Cerebellar cortex (tissue), 1 donor: ENCODE measurements at regions not wholly inside any gene's neighbourhood (a gene's known extent, or its start where the extent isn't known, plus 50 kb on each side); places are given as distances from the start of the nearest gene placed in this dataset.
"Not testable (repeated sequence)": the region's sequence is repeated elsewhere in the genome, so short reads cannot be mapped to it uniquely, and the experiment has no call there.

Source experiments
- DNase-seq: peaks from one replicate; pipeline ENCODE4 v3.0.0-alpha.2; 2015; ENCODE audit warnings: low spot score

DNA sequence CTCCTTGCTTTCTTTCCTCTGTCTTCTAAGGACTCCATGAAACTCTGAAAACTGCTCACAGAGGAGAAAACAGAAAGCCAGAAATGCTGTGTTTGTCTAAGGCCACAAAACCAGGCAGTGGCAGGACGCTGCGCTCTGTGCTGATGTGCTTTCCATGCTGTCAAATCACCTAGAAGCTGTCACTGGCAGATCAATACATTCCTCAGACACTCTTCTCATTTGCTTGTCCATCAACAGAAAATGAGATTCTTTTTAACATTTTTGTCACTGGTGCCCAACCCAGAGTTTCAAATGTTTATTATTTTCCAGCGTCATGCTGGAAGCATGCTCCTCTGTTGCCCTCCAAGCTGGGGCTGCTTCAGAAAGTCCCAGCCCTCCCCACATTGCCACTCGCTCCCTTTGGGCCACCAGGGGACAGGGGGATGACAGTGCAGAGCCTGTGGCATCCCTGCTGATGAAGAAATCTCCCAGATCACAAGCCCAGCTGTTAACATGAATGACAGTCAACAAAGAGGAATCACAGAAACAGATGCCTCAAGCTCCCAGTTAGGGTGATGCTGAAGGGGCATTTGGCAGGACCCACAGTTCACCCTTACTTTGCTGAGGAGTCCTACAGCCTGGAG lies 117.5 kb upstream of the MEIS1 start:
- no peak for DNase-seq

DNA sequence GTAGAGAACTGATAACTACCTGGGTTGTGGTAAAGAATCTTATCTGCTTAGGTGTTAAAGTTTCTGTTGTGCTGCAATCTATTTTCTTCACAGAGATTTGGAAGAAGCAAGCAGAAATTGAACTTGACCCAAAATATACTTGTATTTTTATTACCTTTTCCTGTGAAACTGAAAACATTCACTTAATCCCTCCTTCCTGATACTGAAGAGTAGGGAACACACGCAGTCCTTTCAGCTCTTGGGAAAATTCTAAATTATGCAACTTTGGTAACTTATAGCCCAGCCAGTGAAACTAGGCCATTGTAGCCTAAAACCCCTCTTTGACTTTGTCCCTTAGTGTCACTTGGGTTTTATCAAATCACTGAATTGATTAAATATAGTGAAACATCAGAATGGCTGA lies 128.4 kb upstream of the MEIS1 start:
- DNase-seq, result no peak

DNA sequence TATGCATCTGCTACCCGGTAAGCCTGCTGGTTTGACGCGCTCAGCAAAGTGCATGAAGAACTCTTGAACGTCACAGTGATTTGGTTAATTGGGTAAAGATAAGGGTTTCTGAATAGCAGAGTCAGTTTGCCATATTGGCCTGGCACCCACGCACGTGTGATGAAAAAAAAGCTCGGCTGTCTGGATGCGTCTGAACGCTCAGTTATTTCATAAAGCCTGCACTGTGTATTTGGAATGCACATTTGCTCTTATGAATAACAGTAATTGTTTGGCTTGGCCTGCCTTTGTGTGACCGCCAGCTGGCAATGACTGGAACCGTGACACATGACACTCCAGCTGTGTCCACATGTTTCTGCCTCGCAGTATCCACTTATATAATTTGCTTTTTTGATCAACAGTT lies 129.2 kb upstream of the MEIS1 start:
- DNase-seq, result no peak

DNA sequence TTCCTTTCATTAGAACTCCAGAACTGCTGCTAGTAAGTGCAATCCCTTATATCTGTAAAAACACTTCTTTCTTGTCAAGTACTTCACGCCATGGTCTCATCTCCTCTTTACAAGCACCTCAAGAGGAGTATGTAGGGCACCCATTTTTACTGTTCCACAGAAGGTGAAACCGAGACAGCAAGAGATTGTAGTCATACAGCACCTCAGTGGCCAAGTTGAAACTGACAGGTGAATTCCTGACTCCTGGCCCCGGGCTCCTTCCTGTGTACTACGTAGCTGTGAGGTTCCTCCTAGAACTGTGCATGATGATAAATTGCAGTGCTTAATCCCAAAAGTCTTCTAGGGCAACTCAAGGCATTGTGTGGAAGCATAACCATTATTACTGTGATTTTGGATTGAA lies 131.5 kb upstream of the MEIS1 start:
- no peak for DNase-seq

DNA sequence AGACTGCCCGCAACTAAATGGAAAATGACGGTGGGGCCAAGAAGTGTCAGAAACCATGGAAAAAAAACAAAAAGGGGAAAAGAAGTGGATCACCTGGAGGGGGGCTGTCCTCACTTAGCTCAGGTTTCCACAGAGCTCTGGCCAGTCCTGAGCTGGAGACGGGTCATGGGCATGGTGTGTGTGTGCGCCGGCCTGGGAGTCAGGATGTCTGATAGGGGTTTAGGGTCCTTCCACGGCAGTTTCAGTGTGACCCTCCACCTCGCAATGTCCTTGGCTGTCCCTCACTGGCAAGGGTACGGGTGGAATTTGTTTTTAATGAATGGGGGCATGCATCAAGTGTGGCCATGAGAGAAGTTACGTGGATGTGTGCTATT lies 133.2 kb upstream of the MEIS1 start:
- DNase-seq, result no peak

DNA sequence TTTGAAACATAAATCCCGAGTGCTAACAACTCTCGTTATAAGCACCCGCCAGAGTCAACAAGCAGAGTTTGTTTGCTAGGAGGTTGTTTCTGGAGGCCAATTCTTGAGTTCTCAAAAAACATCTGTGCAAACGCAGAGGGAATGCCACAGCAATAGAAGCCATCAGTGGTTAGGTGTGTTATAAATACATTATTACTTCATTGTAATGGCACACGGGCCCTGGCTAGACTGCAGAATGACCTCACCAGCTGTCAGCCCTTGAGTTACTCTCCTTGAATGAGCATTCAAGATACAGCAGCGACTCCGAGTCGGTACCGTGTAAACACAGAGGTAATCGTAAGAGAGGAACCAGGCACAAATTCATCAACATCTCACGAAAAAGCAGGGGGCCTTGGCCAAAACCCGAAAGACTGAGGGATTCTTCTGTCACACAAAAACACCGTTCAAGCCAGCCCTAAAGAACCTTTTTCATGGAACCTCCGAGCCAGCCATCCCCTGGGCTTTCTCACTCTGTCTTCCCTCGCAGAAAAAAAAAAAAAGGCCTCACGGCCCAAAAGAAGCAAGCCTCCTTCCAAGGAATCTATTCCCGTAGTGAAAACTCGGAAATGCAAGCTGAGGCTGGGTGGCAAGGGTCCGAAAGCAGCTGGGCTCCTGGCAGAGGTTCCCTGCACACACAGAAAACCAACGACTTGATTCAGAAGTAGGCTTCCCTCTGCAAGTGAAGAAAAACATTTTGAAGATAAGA lies 133.7 kb upstream of the MEIS1 start:
- DNase-seq, result no peak

DNA sequence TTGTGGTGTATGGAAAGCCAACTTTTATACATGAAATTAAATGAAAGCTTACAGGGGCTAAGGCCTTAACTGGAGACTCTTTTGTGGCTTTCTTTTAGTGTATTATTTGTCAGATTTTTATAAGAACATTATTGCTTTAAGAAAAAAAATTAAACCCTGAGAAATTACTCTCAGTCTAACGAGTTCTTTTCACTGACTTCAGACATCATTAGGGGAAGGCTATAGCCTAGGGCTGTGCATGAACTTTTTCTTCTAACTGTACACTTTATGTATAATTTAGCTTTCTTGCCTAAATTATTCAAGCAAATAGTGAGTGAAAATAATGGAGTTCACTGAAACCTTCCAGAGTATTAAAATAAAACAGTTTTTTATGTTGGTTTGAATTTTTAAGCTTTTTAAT lies 151.1 kb upstream of the MEIS1 start:
- DNase-seq, result no peak

DNA sequence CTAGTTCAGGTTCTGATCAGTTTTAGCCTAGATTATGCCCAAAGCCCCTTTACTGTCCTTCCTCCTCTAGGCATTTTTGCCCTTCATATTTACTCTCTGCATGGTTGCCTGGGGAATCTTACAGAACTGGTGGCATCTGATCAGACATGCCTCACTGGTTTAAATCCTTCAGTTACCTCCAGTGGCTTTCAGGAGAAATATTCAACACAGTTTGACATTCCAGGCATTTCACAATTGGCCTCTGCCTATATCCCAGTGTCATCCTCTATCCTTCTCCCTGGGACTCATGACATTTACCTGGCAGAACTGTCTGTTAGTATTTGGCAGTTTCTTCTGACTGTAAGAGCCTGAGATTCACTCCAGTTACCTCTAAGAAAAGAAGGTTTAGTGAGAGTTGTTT lies 152.9 kb upstream of the MEIS1 start:
- no peak for DNase-seq

DNA sequence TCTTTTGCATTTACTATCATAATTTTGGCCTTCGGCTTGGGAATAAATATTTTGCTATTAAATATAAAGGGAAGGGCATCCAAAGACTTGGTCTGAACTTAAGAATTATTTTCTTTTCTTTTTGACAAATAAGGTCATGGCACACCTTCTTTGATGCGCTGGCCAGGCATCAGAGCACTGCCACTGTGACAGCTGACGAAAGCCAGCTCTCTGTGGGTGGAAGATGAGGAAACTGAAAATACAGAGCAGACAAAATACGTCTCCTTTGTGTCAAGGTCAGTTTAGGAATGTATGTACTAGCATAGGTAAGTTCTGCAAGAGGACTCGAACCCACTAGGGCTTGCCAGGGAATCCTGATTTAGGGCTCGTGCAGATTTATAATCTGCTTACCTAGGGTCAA lies 155.9 kb upstream of the MEIS1 start:
- no peak for DNase-seq

DNA sequence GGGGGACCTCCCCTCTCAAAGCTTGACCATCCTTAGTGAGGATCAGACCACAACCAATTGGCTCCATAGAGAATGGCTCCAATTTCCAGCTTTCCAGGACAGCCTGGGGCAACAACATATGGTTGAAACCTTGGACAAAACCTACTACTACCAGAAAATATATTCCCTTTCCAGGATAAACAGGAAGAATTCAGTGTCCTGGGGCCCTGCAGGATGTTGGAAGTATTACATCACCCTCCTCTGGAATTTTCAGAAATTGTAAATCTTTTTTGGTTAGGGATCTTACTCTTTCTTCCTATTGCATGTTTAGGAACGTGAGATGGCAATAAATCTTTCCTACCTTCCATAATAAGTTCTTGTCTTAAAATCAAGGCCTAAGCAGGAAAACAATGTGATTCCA lies 158.9 kb upstream of the MEIS1 start:
- no peak for DNase-seq

DNA sequence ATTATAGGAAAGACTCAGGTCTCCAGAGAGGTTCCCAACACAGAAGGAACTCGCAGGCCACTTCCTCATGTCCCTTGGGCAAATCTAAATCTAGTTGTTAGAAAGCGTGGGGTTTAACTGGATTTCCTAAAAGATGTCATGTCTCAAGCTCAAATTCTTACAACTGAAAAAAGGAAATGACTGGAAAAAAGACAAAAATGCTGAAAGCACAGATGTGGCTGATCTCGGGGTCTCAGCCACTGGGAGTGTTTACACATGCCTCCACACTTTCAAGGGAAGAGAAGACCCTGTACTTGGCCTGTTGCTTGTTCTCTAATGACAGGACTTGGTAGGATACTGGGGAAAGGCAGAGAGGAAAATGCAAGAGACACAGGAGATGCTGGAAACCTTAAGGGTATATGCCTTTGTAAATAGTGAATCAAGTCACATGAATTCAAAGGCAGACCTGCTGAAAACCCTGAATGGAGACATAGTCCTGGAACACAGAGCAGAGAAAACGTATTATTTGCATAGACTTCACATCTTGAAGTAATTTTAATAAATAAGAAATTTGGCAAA lies 160.9 kb upstream of the MEIS1 start:
- DNase-seq, result no peak

DNA sequence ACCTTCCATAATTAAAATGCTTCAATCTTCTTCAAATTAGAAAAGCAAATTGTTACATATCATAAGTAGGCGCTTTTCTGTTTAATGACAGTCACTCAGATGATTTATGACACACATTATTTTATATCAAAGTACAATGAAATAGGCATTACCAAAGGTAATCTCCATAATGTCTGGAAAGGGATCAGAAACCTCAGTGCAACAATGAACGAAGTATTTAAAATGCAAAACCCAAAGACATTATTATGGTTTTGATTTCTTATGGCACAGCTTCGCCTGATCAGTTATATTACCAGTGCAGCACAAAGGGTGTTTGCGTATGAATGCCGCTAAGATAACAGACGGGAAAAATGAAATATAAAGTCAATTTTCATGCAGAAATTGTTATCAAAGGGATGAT lies 162.2 kb upstream of the MEIS1 start:
- DNase-seq, result no peak

DNA sequence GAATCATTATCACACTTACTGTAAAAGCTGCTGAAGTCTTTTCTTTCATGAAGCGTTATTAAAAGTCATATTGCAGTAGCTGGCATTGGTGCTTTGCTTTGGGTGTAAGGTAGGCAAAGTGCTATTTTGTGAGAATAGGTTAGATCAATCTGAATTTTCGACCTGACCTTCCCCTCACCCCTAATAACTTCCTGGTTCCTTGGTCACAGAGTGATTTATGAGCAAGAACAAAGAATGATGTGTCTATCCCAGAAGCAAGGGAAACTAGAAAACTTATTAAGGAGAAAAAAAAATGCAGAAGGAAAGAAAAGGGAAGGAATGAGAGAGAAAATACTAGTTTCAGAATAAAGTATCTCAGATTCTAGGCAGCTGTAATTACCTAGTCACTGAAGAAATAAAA lies 163.1 kb upstream of the MEIS1 start:
- no peak for DNase-seq

DNA sequence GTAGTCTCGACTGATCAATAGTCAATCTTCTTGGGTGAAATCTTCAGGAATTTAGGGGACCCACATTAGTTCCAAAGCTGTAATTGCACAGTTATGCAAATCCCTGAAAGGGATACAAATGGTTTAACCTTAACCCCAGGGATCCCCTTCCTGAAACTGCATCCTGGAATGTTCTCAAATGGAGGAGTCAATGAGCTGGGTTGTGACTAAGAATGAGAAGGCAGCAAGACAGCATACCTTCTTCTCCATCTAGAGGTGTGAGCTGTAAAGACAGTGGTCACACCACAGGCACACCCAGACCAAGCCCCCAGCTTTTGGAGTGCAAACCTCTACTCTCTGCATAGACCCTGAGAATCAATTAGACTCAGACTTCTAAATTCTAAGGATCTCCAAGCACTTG lies 164.7 kb upstream of the MEIS1 start:
- no peak for DNase-seq

DNA sequence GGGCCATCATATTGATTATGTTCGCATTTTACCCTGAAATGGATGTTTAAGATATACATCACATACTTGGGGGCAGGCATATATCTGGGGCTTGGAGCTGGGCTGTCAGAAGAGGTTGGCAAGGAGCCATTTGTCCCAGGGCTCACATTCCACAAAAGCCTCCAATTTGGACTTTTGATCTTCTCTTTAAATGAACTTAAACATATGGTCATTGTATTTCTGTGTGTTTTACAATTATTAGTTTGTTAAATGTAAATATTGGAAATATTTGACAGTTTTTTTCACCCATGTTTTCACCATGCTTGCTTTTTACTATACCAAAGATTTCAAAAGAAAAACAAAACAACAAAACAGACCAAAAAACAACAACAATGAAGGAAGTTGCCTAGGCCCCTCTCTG lies 165.8 kb upstream of the MEIS1 start:
- DNase-seq, result no peak

DNA sequence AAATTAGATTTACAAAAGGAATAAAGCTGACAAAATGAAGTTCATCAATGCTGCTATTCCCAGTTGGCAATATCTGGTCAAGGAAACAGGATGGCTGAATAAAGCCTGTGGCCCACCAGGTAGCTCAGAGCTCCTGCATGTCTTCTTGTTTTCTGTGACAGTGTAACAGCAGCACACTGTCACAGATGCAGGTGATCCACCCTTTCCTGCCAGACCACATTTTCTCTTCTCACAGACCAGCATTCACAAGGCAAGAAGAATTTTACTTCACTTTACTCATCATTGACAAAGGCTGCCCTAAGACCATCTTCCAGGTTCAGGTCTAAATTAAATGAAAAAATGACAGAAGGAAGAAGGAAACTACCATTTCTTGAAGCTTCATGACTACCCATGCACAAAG lies 166.2 kb upstream of the MEIS1 start:
- no peak for DNase-seq

DNA sequence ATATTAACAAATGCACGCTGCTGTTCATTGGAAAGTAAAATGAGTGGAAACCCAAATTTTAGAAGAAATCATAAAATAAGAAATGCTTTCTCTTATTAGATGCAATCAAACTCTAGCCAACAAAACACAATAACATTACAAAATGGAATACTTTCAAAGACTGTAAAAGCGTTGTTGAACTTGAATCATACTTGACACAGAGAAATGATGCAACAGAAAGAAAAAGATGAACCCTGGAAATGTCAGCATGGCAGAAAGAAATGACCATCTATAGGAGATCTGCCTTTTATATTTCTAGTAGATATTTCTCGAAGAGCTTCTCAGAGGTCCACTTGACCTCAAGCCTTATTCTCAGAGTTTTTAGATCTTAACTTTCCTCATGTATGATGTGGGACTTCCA lies 170.6 kb upstream of the MEIS1 start:
- DNase-seq, result no peak

DNA sequence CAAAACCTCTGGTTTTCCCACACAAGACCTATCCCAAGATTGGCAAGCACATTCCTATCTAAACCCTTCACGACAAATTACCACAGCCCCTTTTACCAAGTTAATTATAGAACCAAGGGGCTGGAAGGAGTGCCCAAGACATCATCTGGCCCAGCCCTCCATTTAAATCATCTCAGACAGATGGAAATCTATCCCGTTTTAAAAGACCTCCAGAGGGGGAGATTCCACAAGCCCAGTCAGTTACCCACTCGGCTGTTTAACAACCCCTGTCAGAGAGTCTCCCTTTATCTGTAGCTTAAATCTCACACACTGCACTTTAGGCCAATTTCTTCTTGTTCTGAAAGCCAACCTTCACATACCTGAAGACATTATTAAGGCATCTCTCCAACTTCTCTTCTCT lies 179.1 kb upstream of the MEIS1 start:
- DNase-seq, result no peak

DNA sequence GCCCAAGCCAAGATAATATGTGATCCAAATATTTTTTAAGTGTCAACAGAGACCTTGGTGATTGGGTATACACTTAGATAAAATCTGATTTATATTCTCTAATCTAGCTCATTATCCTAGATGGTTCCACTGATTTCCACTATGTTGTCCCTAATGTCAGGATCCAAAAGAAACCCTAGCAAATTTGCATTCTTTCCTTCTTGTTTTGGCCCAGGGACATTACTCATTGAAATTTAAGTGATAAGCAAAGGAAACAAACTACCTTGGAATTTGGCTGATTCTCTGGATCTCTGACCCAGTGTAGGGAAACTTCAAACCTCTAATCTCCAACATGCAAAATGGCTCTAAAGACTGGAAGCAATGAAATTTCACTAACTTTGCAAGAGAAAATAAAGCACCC lies 179.8 kb upstream of the MEIS1 start:
- DNase-seq, result no peak

DNA sequence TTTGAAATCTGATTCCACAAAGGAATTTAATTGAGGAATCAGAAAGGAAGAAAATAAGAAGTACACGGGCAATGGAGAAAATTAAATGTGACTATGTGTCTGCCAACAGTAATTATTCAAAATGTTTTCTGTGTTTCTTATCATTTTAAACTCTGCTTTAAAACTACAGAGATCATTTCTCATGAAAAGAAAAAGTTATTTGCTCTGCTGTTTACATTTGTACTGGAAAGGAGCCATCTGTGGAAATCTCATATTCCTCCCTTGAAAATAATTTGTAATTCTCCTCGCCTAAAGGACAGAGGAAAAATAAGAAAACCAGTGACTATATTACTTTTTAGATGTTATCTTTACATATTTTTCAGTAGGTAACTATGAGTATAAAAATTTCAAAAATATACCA lies 181.9 kb upstream of the MEIS1 start:
- DNase-seq, result no peak

DNA sequence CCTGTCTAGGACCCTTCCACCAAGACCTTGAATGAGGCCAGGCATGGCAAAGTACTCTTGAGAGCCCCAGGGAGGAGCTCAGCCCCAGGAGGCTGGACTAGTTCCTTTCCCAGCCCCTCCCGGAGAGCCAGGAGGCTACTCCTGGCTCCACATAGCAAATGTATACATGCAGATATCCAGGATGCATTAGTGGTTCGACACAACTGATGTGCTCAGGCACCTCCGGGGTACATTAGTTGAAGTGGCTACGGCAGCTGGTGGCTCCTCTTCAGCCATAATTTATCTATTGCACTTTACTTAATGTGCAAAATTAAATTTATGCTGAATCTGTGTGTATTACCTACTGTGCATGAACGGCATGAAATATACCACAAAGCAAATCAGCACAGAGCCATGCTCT lies 182.8 kb upstream of the MEIS1 start:
- DNase-seq, result no peak

DNA sequence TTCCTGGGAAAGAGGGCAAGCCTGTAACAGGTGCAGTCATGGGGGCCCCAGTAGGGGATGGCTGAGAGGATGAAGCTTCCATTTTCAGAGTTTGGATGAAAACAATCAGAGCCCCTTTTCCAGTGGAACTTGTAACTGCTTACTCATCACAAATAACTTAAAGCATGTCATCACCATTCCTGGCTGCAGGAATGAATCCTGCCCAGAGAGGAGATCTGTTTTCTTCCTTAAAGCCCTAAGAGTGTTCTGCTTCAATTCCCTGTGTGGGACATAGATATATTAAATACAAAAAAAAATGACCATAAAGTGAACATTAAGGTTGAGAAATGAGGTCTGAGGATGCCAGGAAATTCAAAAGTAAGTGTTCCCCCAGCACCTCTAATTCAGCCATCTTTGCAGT lies 183.4 kb upstream of the MEIS1 start:
- DNase-seq, result no peak

DNA sequence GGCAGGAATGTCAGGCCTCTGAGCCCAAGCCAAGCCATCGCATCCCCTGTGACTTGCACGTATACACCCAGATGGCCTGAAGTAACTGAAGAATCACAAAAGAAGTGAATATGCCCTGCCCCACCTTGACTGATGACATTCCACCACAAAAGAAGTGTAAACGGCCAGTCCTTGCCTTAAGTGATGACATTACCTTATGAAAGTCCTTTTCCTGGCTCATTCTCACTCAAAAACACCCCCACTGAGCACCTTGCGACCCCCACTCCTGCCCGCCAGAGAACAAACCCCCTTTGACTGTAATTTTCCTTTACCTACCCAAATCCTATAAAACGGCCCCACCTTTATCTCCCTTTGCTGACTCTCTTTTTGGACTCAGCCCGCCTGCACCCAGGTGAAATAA lies 185.8 kb upstream of the MEIS1 start:
- DNase-seq, result not testable (repeated sequence)

DNA sequence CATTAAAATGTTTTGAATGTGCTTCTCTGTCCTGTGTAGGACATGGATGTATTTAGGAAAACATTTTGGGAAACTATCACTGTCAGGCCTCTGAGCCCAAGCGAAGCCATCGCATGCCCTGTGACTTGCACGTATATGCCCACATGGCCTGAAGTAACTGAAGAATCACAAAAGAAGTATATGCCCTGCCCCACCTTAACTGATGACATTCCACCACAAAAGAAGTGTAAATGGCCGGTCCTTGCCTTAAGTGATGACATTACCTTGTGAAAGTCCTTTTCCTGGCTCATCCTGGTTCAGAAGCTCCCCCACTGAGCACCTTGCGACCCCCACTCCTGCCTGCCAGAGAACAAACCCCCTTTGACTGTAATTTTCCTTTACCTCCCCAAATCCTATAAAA lies 191.1 kb upstream of the MEIS1 start:
- not testable (repeated sequence) for DNase-seq
